ENCODE measurements at regions not wholly inside any gene's neighbourhood (a gene's known extent, or its start where the extent isn't known, plus 50 kb on each side); places are given as distances from the start of the nearest gene placed in this dataset.

- TF ChIP-seq CTCF (IDR thresholded peaks at IDR 0.05; ENCODE audit: borderline replicate concordance, insufficient read depth, low read depth, low read length): no peak
- no peak overlapping the region for H3K4me3 ChIP-seq (ENCODE audit: low read depth, low read length)
Observed at GRCh38 chr13:22141716-22142115, 470.8 kb downstream of the FGF9 start.

GRCh38 chr13:22143671-22144070, 472.8 kb downstream of the FGF9 start:
- H3K4me3 ChIP-seq (ENCODE audit: low read depth, low read length): no peak overlapping the region
- TF ChIP-seq CTCF (IDR thresholded peaks at IDR 0.05; ENCODE audit: borderline replicate concordance, insufficient read depth, low read depth, low read length): no peak

GRCh38 chr13:22144806-22145205, 473.9 kb downstream of the FGF9 start:
- no peak overlapping the region for H3K4me3 ChIP-seq (ENCODE audit: low read depth, low read length)
- TF ChIP-seq CTCF (IDR thresholded peaks at IDR 0.05; ENCODE audit: borderline replicate concordance, insufficient read depth, low read depth, low read length): no peak

GRCh38 chr13:22148187-22148586, 477.3 kb downstream of the FGF9 start:
- H3K4me3 ChIP-seq (ENCODE audit: low read depth, low read length): no peak overlapping the region
- no peak for TF ChIP-seq CTCF (IDR thresholded peaks at IDR 0.05; ENCODE audit: borderline replicate concordance, insufficient read depth, low read depth, low read length)

- TF ChIP-seq CTCF (IDR thresholded peaks at IDR 0.05; ENCODE audit: borderline replicate concordance, insufficient read depth, low read depth, low read length): no peak
Observed at GRCh38 chr13:22152751-22153150, 481.9 kb downstream of the FGF9 start.

GRCh38 chr13:22154041-22154440, 483.2 kb downstream of the FGF9 start:
- no peak overlapping the region for H3K4me3 ChIP-seq (ENCODE audit: low read depth, low read length)
- no peak for TF ChIP-seq CTCF (IDR thresholded peaks at IDR 0.05; ENCODE audit: borderline replicate concordance, insufficient read depth, low read depth, low read length)

More at GRCh38 chr13:22152751-22153150, 481.9 kb downstream of the FGF9 start:
- no peak overlapping the region for H3K4me3 ChIP-seq (ENCODE audit: low read depth, low read length)

GRCh38 chr13:22161871-22162270, 491.0 kb downstream of the FGF9 start:
- H3K4me3 ChIP-seq (ENCODE audit: low read depth, low read length): no peak overlapping the region

More at GRCh38 chr13:22161871-22162270, 491.0 kb downstream of the FGF9 start:
- no peak for TF ChIP-seq CTCF (IDR thresholded peaks at IDR 0.05; ENCODE audit: borderline replicate concordance, insufficient read depth, low read depth, low read length)

Data from GM12875 (cell line).